ENCODE measurements at regions not wholly inside any gene's neighbourhood (a gene's known extent, or its start where the extent isn't known, plus 50 kb on each side); places are given as distances from the start of the nearest gene placed in this dataset.

DNA sequence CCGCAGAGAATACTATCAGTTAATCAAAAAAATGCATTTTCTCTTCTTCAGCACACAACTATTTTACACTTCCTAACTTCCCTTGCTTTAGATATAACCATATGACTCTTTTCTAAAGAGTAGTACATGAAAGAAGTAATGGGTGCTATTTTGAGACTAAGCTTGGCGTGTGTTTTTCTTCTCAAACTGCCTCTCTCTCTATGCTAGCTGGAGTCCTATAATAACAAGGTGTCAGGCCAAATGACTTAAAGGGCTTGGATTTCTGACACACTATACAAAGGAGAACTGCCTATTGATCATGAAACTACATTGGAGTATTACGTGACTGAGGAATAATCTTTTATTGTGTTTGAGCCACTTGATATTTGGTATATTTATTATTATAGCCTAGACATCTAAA, 1330.1 kb upstream of the SPRY2 start:
- H3K4ac ChIP-seq (ENCODE audit: low read depth, low read length) = no peak overlapping the region
- no peaks in the 10 kb centered on the region for H4K20me1 ChIP-seq (ENCODE audit: insufficient read depth, low read length)
- peaks cover 9% of the 10 kb centered on the region for H3K9me3 ChIP-seq (ENCODE audit: control insufficient read depth, insufficient read depth, low read length)
- H3K18ac ChIP-seq (ENCODE audit: low read depth, low read length) = no peak overlapping the region
- H3K56ac ChIP-seq (ENCODE audit: extremely low read depth, insufficient read depth, low read length) = no peak overlapping the region
- H4K5ac ChIP-seq (ENCODE audit: low read depth, low read length) = no peak overlapping the region
- intact Hi-C loops (cut with micrococcal nuclease) = no loop called here
- no peak overlapping the region for H2AK9ac ChIP-seq (replicated peaks; ENCODE audit: low read depth, low read length, poor library complexity)
- H3K23ac ChIP-seq (ENCODE audit: low read depth, low read length) = no peak overlapping the region
- ChIA-PET CTCF (no interaction called here), POLR2A (ENCODE audit: unreplicated experiment) (no interaction called here)
- no peak overlapping the region for H3K4me3 ChIP-seq (ENCODE audit: insufficient read depth, low read depth, low read length)
- no TSS peak for BruUV-seq (replicated peaks)
- H2BK15ac ChIP-seq (ENCODE audit: low read depth, low read length) = no peak overlapping the region
- no peaks in the 10 kb centered on the region for H3K9me1 ChIP-seq (ENCODE audit: insufficient read depth, low read length)
- no peak overlapping the region for H3K14ac ChIP-seq (replicated peaks; ENCODE audit: low read depth, low read length)
- H3K27me3 ChIP-seq (ENCODE audit: control insufficient read depth, insufficient read depth, low read length) = no peaks in the 10 kb centered on the region
- TF ChIP-seq CEBPB (IDR thresholded peaks at IDR 0.05; ENCODE audit: low read depth, low read length) (no peak), CHD1 (IDR thresholded peaks at IDR 0.05; ENCODE audit: low read depth, low read length) (no peak), SMC3 (IDR thresholded peaks at IDR 0.05; ENCODE audit: low read depth, low read length) (no peak), BHLHE40 (IDR thresholded peaks at IDR 0.05; ENCODE audit: low read depth, low read length) (no peak), NFE2L2 (IDR thresholded peaks at IDR 0.05; ENCODE audit: low read depth, low read length) (no peak), RCOR1 (IDR thresholded peaks at IDR 0.05; ENCODE audit: insufficient replicate concordance, low read length) (no peak), RAD21 (IDR thresholded peaks at IDR 0.05; ENCODE audit: low read length) (no peak), POLR2A (IDR thresholded peaks at IDR 0.05; ENCODE audit: low read depth, low read length) (no peak), MXI1 (IDR thresholded peaks at IDR 0.05; ENCODE audit: borderline replicate concordance, low read depth, low read length) (no peak), MAZ (IDR thresholded peaks at IDR 0.05; ENCODE audit: borderline replicate concordance, low read depth, low read length) (no peak)
- TF ChIP-seq, protein P1, sequence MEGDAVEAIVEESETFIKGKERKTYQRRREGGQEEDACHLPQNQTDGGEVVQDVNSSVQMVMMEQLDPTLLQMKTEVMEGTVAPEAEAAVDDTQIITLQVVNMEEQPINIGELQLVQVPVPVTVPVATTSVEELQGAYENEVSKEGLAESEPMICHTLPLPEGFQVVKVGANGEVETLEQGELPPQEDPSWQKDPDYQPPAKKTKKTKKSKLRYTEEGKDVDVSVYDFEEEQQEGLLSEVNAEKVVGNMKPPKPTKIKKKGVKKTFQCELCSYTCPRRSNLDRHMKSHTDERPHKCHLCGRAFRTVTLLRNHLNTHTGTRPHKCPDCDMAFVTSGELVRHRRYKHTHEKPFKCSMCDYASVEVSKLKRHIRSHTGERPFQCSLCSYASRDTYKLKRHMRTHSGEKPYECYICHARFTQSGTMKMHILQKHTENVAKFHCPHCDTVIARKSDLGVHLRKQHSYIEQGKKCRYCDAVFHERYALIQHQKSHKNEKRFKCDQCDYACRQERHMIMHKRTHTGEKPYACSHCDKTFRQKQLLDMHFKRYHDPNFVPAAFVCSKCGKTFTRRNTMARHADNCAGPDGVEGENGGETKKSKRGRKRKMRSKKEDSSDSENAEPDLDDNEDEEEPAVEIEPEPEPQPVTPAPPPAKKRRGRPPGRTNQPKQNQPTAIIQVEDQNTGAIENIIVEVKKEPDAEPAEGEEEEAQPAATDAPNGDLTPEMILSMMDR (conservative IDR thresholded peaks at IDR 0.05; ENCODE audit: low read depth, low read length) = no peak
- TF ChIP-seq, protein P2, sequence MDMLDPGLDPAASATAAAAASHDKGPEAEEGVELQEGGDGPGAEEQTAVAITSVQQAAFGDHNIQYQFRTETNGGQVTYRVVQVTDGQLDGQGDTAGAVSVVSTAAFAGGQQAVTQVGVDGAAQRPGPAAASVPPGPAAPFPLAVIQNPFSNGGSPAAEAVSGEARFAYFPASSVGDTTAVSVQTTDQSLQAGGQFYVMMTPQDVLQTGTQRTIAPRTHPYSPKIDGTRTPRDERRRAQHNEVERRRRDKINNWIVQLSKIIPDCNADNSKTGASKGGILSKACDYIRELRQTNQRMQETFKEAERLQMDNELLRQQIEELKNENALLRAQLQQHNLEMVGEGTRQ (IDR thresholded peaks at IDR 0.05; ENCODE audit: low read depth, low read length) = no peak
- no peak overlapping the region for H3K27ac ChIP-seq (ENCODE audit: insufficient read depth, low read length)
- no peaks in the 10 kb centered on the region for H3K36me3 ChIP-seq (ENCODE audit: control insufficient read depth, insufficient read depth, low read length)
- no peaks in the 10 kb centered on the region for H3K4me1 ChIP-seq (ENCODE audit: control insufficient read depth, insufficient read depth, low read length)
- no CpG with 5 or more reads among the region's 3 CpGs for WGBS, 2 experiments (ENCODE audit: extremely low coverage in 2 of 2, insufficient read length in 1 of 2)
- no peak overlapping the region for H2BK20ac ChIP-seq (ENCODE audit: low read depth, low read length)
- no peak overlapping the region for H3K4me2 ChIP-seq (ENCODE audit: low read depth, low read length)
- no peak for DNase-seq
- no peak overlapping the region for H2BK5ac ChIP-seq (ENCODE audit: low read depth, low read length, poor library complexity, severe bottlenecking)
- no peaks in the 10 kb centered on the region for H3K79me1 ChIP-seq (ENCODE audit: low read depth in 1 of 2, low read length in 2 of 2)
- no peak overlapping the region for H4K8ac ChIP-seq (ENCODE audit: low read depth in 2 of 2, low read length in 2 of 2)
- in situ Hi-C loops (cut with MboI; ENCODE audit: low sequenced_read_pairs) = no loop called here
- H3K9ac ChIP-seq (ENCODE audit: low read depth, low read length) = no peak overlapping the region
- H2AFZ ChIP-seq (replicated peaks; ENCODE audit: low read length, poor library complexity) = no peak overlapping the region
- dilution Hi-C loops (cut with HindIII; ENCODE audit: low sequenced_read_pairs, unreplicated experiment) = no loop called here
- H4K91ac ChIP-seq (ENCODE audit: insufficient read depth, low read depth, low read length) = no peak overlapping the region
- H2BK120ac ChIP-seq (ENCODE audit: low read depth, low read length) = no peak overlapping the region
- no peak overlapping the region for H2AK5ac ChIP-seq (ENCODE audit: low read depth, low read length)
- no peak for ATAC-seq (ENCODE audit: low read depth)

Measured in IMR-90 (cell line).